ENCODE measurements at regions not wholly inside any gene's neighbourhood (a gene's known extent, or its start where the extent isn't known, plus 50 kb on each side); places are given as distances from the start of the nearest gene placed in this dataset.

- TF ChIP-seq CTCF (IDR thresholded peaks at IDR 0.05; ENCODE audit: low read depth, low read length, poor library complexity, severe bottlenecking) (no peak), EZH2phosphoT487 (IDR thresholded peaks at IDR 0.05; ENCODE audit: borderline replicate concordance, low read length) (no peak)
- Histone ChIP-seq H3K4me1 (ENCODE audit: control insufficient read depth, low read length) (no peaks in the 10 kb centered on the region), H3K9me2 (replicated peaks; ENCODE audit: control insufficient read depth, low read length) (no peaks in the 10 kb centered on the region), H3F3A (ENCODE audit: control insufficient read depth, insufficient read depth) (no peaks in the 10 kb centered on the region), H3K27ac (ENCODE audit: low read depth, low read length) (no peak overlapping the region), H3K27me3 (ENCODE audit: control insufficient read depth, low read length) (no peaks in the 10 kb centered on the region), H3K79me2 (ENCODE audit: control insufficient read depth, low read length) (no peaks in the 10 kb centered on the region), H3K36me3 (ENCODE audit: control insufficient read depth, low read length) (no peaks in the 10 kb centered on the region), H3K4me2 (ENCODE audit: low read length) (no peak overlapping the region), H3K4me3 (ENCODE audit: low read length) (no peak overlapping the region), H3K9me3 (ENCODE audit: control insufficient read depth, insufficient read depth, low read length) (no peaks in the 10 kb centered on the region), H4K20me1 (ENCODE audit: control insufficient read depth, insufficient read depth, low read depth, low read length) (no peaks in the 10 kb centered on the region)
Observed at GRCh38 chr1:115233598-115233997, 104.5 kb downstream of the NGF start.

DNA sequence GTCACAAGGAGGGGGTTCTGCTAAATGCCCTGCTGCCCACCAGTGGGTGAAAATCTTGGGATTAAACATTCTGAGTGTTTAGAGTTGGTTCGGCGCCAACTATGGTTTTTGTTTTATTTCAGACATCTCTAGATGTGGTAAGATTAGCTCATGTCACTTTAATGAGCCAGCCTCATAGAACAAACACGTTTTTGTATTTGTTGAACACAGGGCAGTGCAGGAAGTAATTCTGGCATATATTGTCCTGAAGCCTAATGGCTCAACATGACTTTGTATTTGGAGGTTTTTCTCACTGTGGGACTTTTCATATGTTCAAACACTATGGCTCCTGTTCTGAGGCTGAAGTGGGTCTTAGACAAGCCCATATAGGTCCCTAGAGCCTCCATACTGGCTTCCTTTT, 107.8 kb downstream of the NGF start:
- H4K20me1 ChIP-seq (ENCODE audit: control insufficient read depth, insufficient read depth, low read depth, low read length) = no peaks in the 10 kb centered on the region
- H3K9me3 ChIP-seq (ENCODE audit: control insufficient read depth, insufficient read depth, low read length) = no peaks in the 10 kb centered on the region
- no peaks in the 10 kb centered on the region for H3K79me2 ChIP-seq (ENCODE audit: control insufficient read depth, low read length)
- no peaks in the 10 kb centered on the region for H3K9me2 ChIP-seq (replicated peaks; ENCODE audit: control insufficient read depth, low read length)
- no peaks in the 10 kb centered on the region for H3K4me1 ChIP-seq (ENCODE audit: control insufficient read depth, low read length)
- no peaks in the 10 kb centered on the region for H3K36me3 ChIP-seq (ENCODE audit: control insufficient read depth, low read length)
- TF ChIP-seq EZH2phosphoT487 (IDR thresholded peaks at IDR 0.05; ENCODE audit: borderline replicate concordance, low read length) = no peak
- no peak for TF ChIP-seq CTCF (IDR thresholded peaks at IDR 0.05; ENCODE audit: low read depth, low read length, poor library complexity, severe bottlenecking)
- no peak overlapping the region for H3K4me3 ChIP-seq (ENCODE audit: low read length)
- no peaks in the 10 kb centered on the region for H3K27me3 ChIP-seq (ENCODE audit: control insufficient read depth, low read length)
- no peak overlapping the region for H3K4me2 ChIP-seq (ENCODE audit: low read length)
- H3F3A ChIP-seq (ENCODE audit: control insufficient read depth, insufficient read depth) = no peaks in the 10 kb centered on the region
- H3K27ac ChIP-seq (ENCODE audit: low read depth, low read length) = no peak overlapping the region

GRCh38 chr1:115229016-115229415, 109.0 kb downstream of the NGF start:
- Histone ChIP-seq H3K4me1 (ENCODE audit: control insufficient read depth, low read length) (no peaks in the 10 kb centered on the region), H3K27me3 (ENCODE audit: control insufficient read depth, low read length) (no peaks in the 10 kb centered on the region), H3K9me3 (ENCODE audit: control insufficient read depth, insufficient read depth, low read length) (no peaks in the 10 kb centered on the region), H3F3A (ENCODE audit: control insufficient read depth, insufficient read depth) (no peaks in the 10 kb centered on the region), H3K79me2 (ENCODE audit: control insufficient read depth, low read length) (no peaks in the 10 kb centered on the region), H3K9me2 (replicated peaks; ENCODE audit: control insufficient read depth, low read length) (no peaks in the 10 kb centered on the region), H3K4me3 (ENCODE audit: low read length) (no peak overlapping the region), H4K20me1 (ENCODE audit: control insufficient read depth, insufficient read depth, low read depth, low read length) (no peaks in the 10 kb centered on the region), H3K36me3 (ENCODE audit: control insufficient read depth, low read length) (no peaks in the 10 kb centered on the region), H3K4me2 (ENCODE audit: low read length) (no peak overlapping the region), H3K27ac (ENCODE audit: low read depth, low read length) (no peak overlapping the region)
- TF ChIP-seq EZH2phosphoT487 (IDR thresholded peaks at IDR 0.05; ENCODE audit: borderline replicate concordance, low read length) = no peak
- TF ChIP-seq CTCF (IDR thresholded peaks at IDR 0.05; ENCODE audit: low read depth, low read length, poor library complexity, severe bottlenecking) = no peak

- Histone ChIP-seq H3K36me3 (ENCODE audit: control insufficient read depth, low read length) (no peaks in the 10 kb centered on the region), H3K4me3 (ENCODE audit: low read length) (no peak overlapping the region), H3K9me2 (replicated peaks; ENCODE audit: control insufficient read depth, low read length) (no peaks in the 10 kb centered on the region), H3K4me1 (ENCODE audit: control insufficient read depth, low read length) (no peaks in the 10 kb centered on the region), H4K20me1 (ENCODE audit: control insufficient read depth, insufficient read depth, low read depth, low read length) (no peaks in the 10 kb centered on the region), H3K4me2 (ENCODE audit: low read length) (no peak overlapping the region), H3K27me3 (ENCODE audit: control insufficient read depth, low read length) (0 out of 2 replicates have a peak, but pooled peaks cover 2% of the 10 kb centered on the region), H3K9me3 (ENCODE audit: control insufficient read depth, insufficient read depth, low read length) (no peaks in the 10 kb centered on the region), H3K79me2 (ENCODE audit: control insufficient read depth, low read length) (no peaks in the 10 kb centered on the region), H3F3A (ENCODE audit: control insufficient read depth, insufficient read depth) (no peaks in the 10 kb centered on the region), H3K27ac (ENCODE audit: low read depth, low read length) (no peak overlapping the region)
- TF ChIP-seq CTCF (IDR thresholded peaks at IDR 0.05; ENCODE audit: low read depth, low read length, poor library complexity, severe bottlenecking) = no peak
- TF ChIP-seq EZH2phosphoT487 (IDR thresholded peaks at IDR 0.05; ENCODE audit: borderline replicate concordance, low read length) = no peak
Observed at GRCh38 chr1:115228191-115228590, 109.9 kb downstream of the NGF start.

Data from DOHH2 (cell line).